ENCODE measurements at regions not wholly inside any gene's neighbourhood (a gene's known extent, or its start where the extent isn't known, plus 50 kb on each side); places are given as distances from the start of the nearest gene placed in this dataset.
A peak's percentile ranks its signal among the peaks of the same experiment; 100 is the strongest.

GRCh38 chr5:54884195-54884536 lies 101.2 kb downstream of the ESM1 start:
- Histone ChIP-seq H3K4me1 (ENCODE audit: control insufficient read depth, insufficient read depth, low read length) (peaks cover 13% of the 10 kb centered on the region), H3K27ac (ENCODE audit: low read length) (no peak overlapping the region), H3K4me3 (ENCODE audit: low read length) (peak overlapping the region; percentile 21), H3K27me3 (ENCODE audit: control insufficient read depth, insufficient read depth, low read length) (peaks cover 18% of the 10 kb centered on the region), H3K9me3 (replicated peaks; ENCODE audit: control insufficient read depth, low read depth, low read length) (peaks cover 2% of the 10 kb centered on the region), H3K36me3 (ENCODE audit: control insufficient read depth, insufficient read depth, low read length) (no peaks in the 10 kb centered on the region)
- WGBS (ENCODE audit: insufficient coverage) = 15% methylated on average over 18 of the region's 18 CpGs
- no peak for DNase-seq

GRCh38 chr5:54883374-54884194 lies 101.8 kb downstream of the ESM1 start:
- Histone ChIP-seq H3K36me3 (ENCODE audit: control insufficient read depth, insufficient read depth, low read length) (no peaks in the 10 kb centered on the region), H3K27me3 (ENCODE audit: control insufficient read depth, insufficient read depth, low read length) (peaks cover 18% of the 10 kb centered on the region), H3K4me3 (ENCODE audit: low read length) (peak overlapping the region; percentile 47), H3K9me3 (replicated peaks; ENCODE audit: control insufficient read depth, low read depth, low read length) (peaks cover 2% of the 10 kb centered on the region), H3K27ac (ENCODE audit: low read length) (peak overlapping the region; percentile 21), H3K4me1 (ENCODE audit: control insufficient read depth, insufficient read depth, low read length) (peaks cover 13% of the 10 kb centered on the region)
- WGBS (ENCODE audit: insufficient coverage) = under 1% methylated on average over 72 of the region's 75 CpGs
- peak; percentile 92 for DNase-seq

GRCh38 chr5:54882841-54883240 lies 102.6 kb downstream of the ESM1 start:
- H3K27me3 ChIP-seq (ENCODE audit: control insufficient read depth, insufficient read depth, low read length) = peaks cover 18% of the 10 kb centered on the region
- no peak overlapping the region for H3K4me3 ChIP-seq (ENCODE audit: low read length)
- peaks cover 13% of the 10 kb centered on the region for H3K4me1 ChIP-seq (ENCODE audit: control insufficient read depth, insufficient read depth, low read length)
- 50% methylated on average over 7 of the region's 8 CpGs for WGBS (ENCODE audit: insufficient coverage)
- H3K27ac ChIP-seq (ENCODE audit: low read length) = peak overlapping the region; percentile 8
- H3K36me3 ChIP-seq (ENCODE audit: control insufficient read depth, insufficient read depth, low read length) = no peaks in the 10 kb centered on the region
- no peak for DNase-seq
- peaks cover 2% of the 10 kb centered on the region for H3K9me3 ChIP-seq (replicated peaks; ENCODE audit: control insufficient read depth, low read depth, low read length)

GRCh38 chr5:54882101-54882500 lies 103.3 kb downstream of the ESM1 start:
- no peak overlapping the region for H3K4me3 ChIP-seq (ENCODE audit: low read length)
- H3K4me1 ChIP-seq (ENCODE audit: control insufficient read depth, insufficient read depth, low read length) = peaks cover 13% of the 10 kb centered on the region
- H3K27ac ChIP-seq (ENCODE audit: low read length) = no peak overlapping the region
- H3K9me3 ChIP-seq (replicated peaks; ENCODE audit: control insufficient read depth, low read depth, low read length) = peaks cover 2% of the 10 kb centered on the region
- no peak for DNase-seq
- H3K36me3 ChIP-seq (ENCODE audit: control insufficient read depth, insufficient read depth, low read length) = no peaks in the 10 kb centered on the region
- no CpG with 5 or more reads among the region's 4 CpGs for WGBS (ENCODE audit: insufficient coverage)
- peaks cover 18% of the 10 kb centered on the region for H3K27me3 ChIP-seq (ENCODE audit: control insufficient read depth, insufficient read depth, low read length)

- no peak overlapping the region for H3K27ac ChIP-seq (ENCODE audit: low read length)
- H3K9me3 ChIP-seq (replicated peaks; ENCODE audit: control insufficient read depth, low read depth, low read length) = peaks cover 2% of the 10 kb centered on the region
- H3K36me3 ChIP-seq (ENCODE audit: control insufficient read depth, insufficient read depth, low read length) = no peaks in the 10 kb centered on the region
- H3K27me3 ChIP-seq (ENCODE audit: control insufficient read depth, insufficient read depth, low read length) = peaks cover 18% of the 10 kb centered on the region
- DNase-seq = no peak
- H3K4me1 ChIP-seq (ENCODE audit: control insufficient read depth, insufficient read depth, low read length) = peaks cover 13% of the 10 kb centered on the region
- WGBS (ENCODE audit: insufficient coverage) = no CpG with 5 or more reads among the region's 5 CpGs
- H3K4me3 ChIP-seq (ENCODE audit: low read length) = no peak overlapping the region
Measured at GRCh38 chr5:54881286-54882005, 103.9 kb downstream of the ESM1 start.

- Histone ChIP-seq H3K36me3 (ENCODE audit: control insufficient read depth, insufficient read depth, low read length) (no peaks in the 10 kb centered on the region), H3K9me3 (replicated peaks; ENCODE audit: control insufficient read depth, low read depth, low read length) (peaks cover 2% of the 10 kb centered on the region), H3K4me1 (ENCODE audit: control insufficient read depth, insufficient read depth, low read length) (no peaks in the 10 kb centered on the region), H3K27me3 (ENCODE audit: control insufficient read depth, insufficient read depth, low read length) (no peaks in the 10 kb centered on the region), H3K27ac (ENCODE audit: low read length) (no peak overlapping the region), H3K4me3 (ENCODE audit: low read length) (no peak overlapping the region)
- WGBS (ENCODE audit: insufficient coverage) = 74% methylated on average over 2 of the region's 2 CpGs
- no peak for DNase-seq
Measured at GRCh38 chr5:54876976-54877375, 108.4 kb downstream of the ESM1 start.

GRCh38 chr5:54876556-54876955 lies 108.8 kb downstream of the ESM1 start:
- peaks cover 2% of the 10 kb centered on the region for H3K9me3 ChIP-seq (replicated peaks; ENCODE audit: control insufficient read depth, low read depth, low read length)
- no peak overlapping the region for H3K4me3 ChIP-seq (ENCODE audit: low read length)
- DNase-seq = no peak
- H3K27me3 ChIP-seq (ENCODE audit: control insufficient read depth, insufficient read depth, low read length) = no peaks in the 10 kb centered on the region
- no peak overlapping the region for H3K27ac ChIP-seq (ENCODE audit: low read length)
- no peaks in the 10 kb centered on the region for H3K36me3 ChIP-seq (ENCODE audit: control insufficient read depth, insufficient read depth, low read length)
- WGBS (ENCODE audit: insufficient coverage) = 54% methylated on average over 3 of the region's 6 CpGs
- H3K4me1 ChIP-seq (ENCODE audit: control insufficient read depth, insufficient read depth, low read length) = no peaks in the 10 kb centered on the region

GRCh38 chr5:54874337-54875021 lies 110.9 kb downstream of the ESM1 start:
- Histone ChIP-seq H3K4me3 (ENCODE audit: low read length) (no peak overlapping the region), H3K36me3 (ENCODE audit: control insufficient read depth, insufficient read depth, low read length) (no peaks in the 10 kb centered on the region), H3K27ac (ENCODE audit: low read length) (no peak overlapping the region), H3K4me1 (ENCODE audit: control insufficient read depth, insufficient read depth, low read length) (no peaks in the 10 kb centered on the region), H3K27me3 (ENCODE audit: control insufficient read depth, insufficient read depth, low read length) (no peaks in the 10 kb centered on the region), H3K9me3 (replicated peaks; ENCODE audit: control insufficient read depth, low read depth, low read length) (no peaks in the 10 kb centered on the region)
- peak; percentile 30 for DNase-seq
- 20% methylated on average over 1 of the region's 7 CpGs for WGBS (ENCODE audit: insufficient coverage)

- Histone ChIP-seq H3K9me3 (replicated peaks; ENCODE audit: control insufficient read depth, low read depth, low read length) (no peaks in the 10 kb centered on the region), H3K36me3 (ENCODE audit: control insufficient read depth, insufficient read depth, low read length) (no peaks in the 10 kb centered on the region), H3K27me3 (ENCODE audit: control insufficient read depth, insufficient read depth, low read length) (no peaks in the 10 kb centered on the region), H3K4me1 (ENCODE audit: control insufficient read depth, insufficient read depth, low read length) (no peaks in the 10 kb centered on the region), H3K4me3 (ENCODE audit: low read length) (no peak overlapping the region), H3K27ac (ENCODE audit: low read length) (no peak overlapping the region)
- no peak for DNase-seq
- WGBS (ENCODE audit: insufficient coverage) = 40% methylated on average over 2 of the region's 2 CpGs
Measured at GRCh38 chr5:54873691-54874090, 111.7 kb downstream of the ESM1 start.

GRCh38 chr5:54872810-54873209 lies 112.6 kb downstream of the ESM1 start:
- no peak for DNase-seq

More at GRCh38 chr5:54872810-54873209, 112.6 kb downstream of the ESM1 start:
- Histone ChIP-seq H3K27ac (ENCODE audit: low read length) (no peak overlapping the region), H3K27me3 (ENCODE audit: control insufficient read depth, insufficient read depth, low read length) (no peaks in the 10 kb centered on the region), H3K4me3 (ENCODE audit: low read length) (no peak overlapping the region), H3K36me3 (ENCODE audit: control insufficient read depth, insufficient read depth, low read length) (no peaks in the 10 kb centered on the region), H3K4me1 (ENCODE audit: control insufficient read depth, insufficient read depth, low read length) (no peaks in the 10 kb centered on the region), H3K9me3 (replicated peaks; ENCODE audit: control insufficient read depth, low read depth, low read length) (no peaks in the 10 kb centered on the region)
- WGBS (ENCODE audit: insufficient coverage) = 88% methylated on average over 1 of the region's 1 CpG

Measured in muscle of leg (tissue), 3 donors.